ENCODE measurements at regions not wholly inside any gene's neighbourhood (a gene's known extent, or its start where the extent isn't known, plus 50 kb on each side); places are given as distances from the start of the nearest gene placed in this dataset.

GRCh38 chr13:97879646-97880310 lies 73.7 kb upstream of the IPO5 start:
- no peak overlapping the region for H3K27ac ChIP-seq
- TF ChIP-seq ZFX (IDR thresholded peaks at IDR 0.05) (no peak), CTCF (conservative IDR thresholded peaks at IDR 0.05) (no peak)

GRCh38 chr13:97880311-97880675 lies 73.2 kb upstream of the IPO5 start:
- no peak for TF ChIP-seq CTCF (conservative IDR thresholded peaks at IDR 0.05)
- TF ChIP-seq ZFX (IDR thresholded peaks at IDR 0.05), result no peak
- no peak overlapping the region for H3K27ac ChIP-seq

GRCh38 chr13:97881556-97881955 lies 71.9 kb upstream of the IPO5 start:
- no peak for TF ChIP-seq ZFX (IDR thresholded peaks at IDR 0.05)
- no peak for TF ChIP-seq CTCF (conservative IDR thresholded peaks at IDR 0.05)
- no peak overlapping the region for H3K27ac ChIP-seq

GRCh38 chr13:97883396-97883795 lies 70.1 kb upstream of the IPO5 start:
- no peak for TF ChIP-seq ZFX (IDR thresholded peaks at IDR 0.05)
- no peak for TF ChIP-seq CTCF (conservative IDR thresholded peaks at IDR 0.05)
- H3K27ac ChIP-seq, result no peak overlapping the region

- TF ChIP-seq ZFX (IDR thresholded peaks at IDR 0.05), result no peak
- TF ChIP-seq CTCF (conservative IDR thresholded peaks at IDR 0.05), result no peak
- H3K27ac ChIP-seq, result no peak overlapping the region
Measured at GRCh38 chr13:97884707-97885468, 68.6 kb upstream of the IPO5 start.

- TF ChIP-seq CTCF (conservative IDR thresholded peaks at IDR 0.05) (no peak), ZFX (IDR thresholded peaks at IDR 0.05) (no peak)
- H3K27ac ChIP-seq, result no peak overlapping the region
Measured at GRCh38 chr13:97885641-97886040, 67.8 kb upstream of the IPO5 start.

- TF ChIP-seq CTCF (conservative IDR thresholded peaks at IDR 0.05), result no peak
- TF ChIP-seq ZFX (IDR thresholded peaks at IDR 0.05), result no peak
- peak overlapping the region; percentile 20; the same call in 1 of the 2 replicates for H3K27ac ChIP-seq
Measured at GRCh38 chr13:97889803-97890202, 63.7 kb upstream of the IPO5 start.
